DND-41 (cell line): ENCODE measurements at regions not wholly inside any gene's neighbourhood (a gene's known extent, or its start where the extent isn't known, plus 50 kb on each side); places are given as distances from the start of the nearest gene placed in this dataset.

Experiments used
- EZH2 ChIP-seq: IDR thresholded peaks from 3 replicates; pipeline ENCODE4 v1.6.1; 2012; ENCODE audit warnings: borderline replicate concordance, low read depth, mild to moderate bottlenecking, moderate library complexity, low read length, inconsistent platforms; ENCODE audit not compliant: severe bottlenecking
- TF ChIP-seq, protein P1 (sequence below): IDR thresholded peaks from 2 replicates; pipeline ENCODE4 v1.5.1; 2012; ENCODE audit warnings: borderline replicate concordance, low read length, moderate library complexity, mild to moderate bottlenecking; ENCODE audit not compliant: poor library complexity, severe bottlenecking; ENCODE audit errors: extremely low read depth

DNA sequence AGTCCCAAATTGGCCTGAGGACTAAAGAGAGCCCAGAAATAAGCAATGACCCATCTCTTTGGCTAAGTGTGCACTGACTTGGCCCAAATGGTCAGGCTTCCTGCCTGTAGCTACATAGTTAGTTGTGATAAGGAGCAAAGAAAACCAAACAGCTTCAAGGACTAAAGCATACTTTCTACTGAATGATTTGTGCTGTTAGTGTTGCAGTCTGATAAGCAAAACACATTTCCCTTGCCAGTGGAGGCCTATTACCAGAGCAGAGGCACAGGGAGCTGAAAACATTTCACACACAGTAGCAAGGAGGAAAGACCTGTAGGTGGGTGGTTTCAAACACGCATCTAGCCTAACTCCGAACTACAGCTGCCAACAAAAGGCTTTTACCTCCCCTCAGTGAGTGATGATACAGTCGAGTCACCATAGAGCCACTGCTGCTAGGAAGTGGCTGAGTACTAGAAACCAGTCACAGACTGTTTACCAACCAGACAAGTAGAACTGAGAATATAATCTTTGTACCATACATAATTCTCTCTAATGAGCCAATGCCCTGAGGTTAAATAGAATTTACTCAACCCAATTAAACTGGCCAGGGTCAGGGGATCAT, 222.3 kb upstream of the THBS1 start:
- TF ChIP-seq, protein P1, sequence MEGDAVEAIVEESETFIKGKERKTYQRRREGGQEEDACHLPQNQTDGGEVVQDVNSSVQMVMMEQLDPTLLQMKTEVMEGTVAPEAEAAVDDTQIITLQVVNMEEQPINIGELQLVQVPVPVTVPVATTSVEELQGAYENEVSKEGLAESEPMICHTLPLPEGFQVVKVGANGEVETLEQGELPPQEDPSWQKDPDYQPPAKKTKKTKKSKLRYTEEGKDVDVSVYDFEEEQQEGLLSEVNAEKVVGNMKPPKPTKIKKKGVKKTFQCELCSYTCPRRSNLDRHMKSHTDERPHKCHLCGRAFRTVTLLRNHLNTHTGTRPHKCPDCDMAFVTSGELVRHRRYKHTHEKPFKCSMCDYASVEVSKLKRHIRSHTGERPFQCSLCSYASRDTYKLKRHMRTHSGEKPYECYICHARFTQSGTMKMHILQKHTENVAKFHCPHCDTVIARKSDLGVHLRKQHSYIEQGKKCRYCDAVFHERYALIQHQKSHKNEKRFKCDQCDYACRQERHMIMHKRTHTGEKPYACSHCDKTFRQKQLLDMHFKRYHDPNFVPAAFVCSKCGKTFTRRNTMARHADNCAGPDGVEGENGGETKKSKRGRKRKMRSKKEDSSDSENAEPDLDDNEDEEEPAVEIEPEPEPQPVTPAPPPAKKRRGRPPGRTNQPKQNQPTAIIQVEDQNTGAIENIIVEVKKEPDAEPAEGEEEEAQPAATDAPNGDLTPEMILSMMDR, result no peak
- no peak for TF ChIP-seq EZH2
